ENCODE measurements at regions not wholly inside any gene's neighbourhood (a gene's known extent, or its start where the extent isn't known, plus 50 kb on each side); places are given as distances from the start of the nearest gene placed in this dataset.

GRCh38 chr1:91584309-91584708, 83.7 kb downstream of the CDC7 start:
- Histone ChIP-seq H3K36me3 (no peaks in the 10 kb centered on the region), H3K27ac (no peak overlapping the region), H3K9me3 (no peaks in the 10 kb centered on the region), H3K4me3 (no peak overlapping the region), H3K4me1 (no peaks in the 10 kb centered on the region), H3K27me3 (no peaks in the 10 kb centered on the region)
- no peak for DNase-seq (ENCODE audit: low spot score in 2 of 2)
- no peak for TF ChIP-seq CTCF (IDR thresholded peaks at IDR 0.05)
- intact Hi-C loops (cut with DNase I) = no loop called here

- no peak overlapping the region for H3K4me3 ChIP-seq
- TF ChIP-seq CTCF (IDR thresholded peaks at IDR 0.05) = no peak
- intact Hi-C loops (cut with DNase I) = no loop called here
- H3K36me3 ChIP-seq = no peaks in the 10 kb centered on the region
- no peak for DNase-seq (ENCODE audit: low spot score in 2 of 2)
- no peak overlapping the region for H3K27ac ChIP-seq
- H3K4me1 ChIP-seq = no peaks in the 10 kb centered on the region
- H3K9me3 ChIP-seq = no peaks in the 10 kb centered on the region
- no peaks in the 10 kb centered on the region for H3K27me3 ChIP-seq
These were observed 84.2 kb downstream of the CDC7 start for GRCh38 chr1:91584878-91585277.

GRCh38 chr1:91585502-91585901, 84.9 kb downstream of the CDC7 start:
- no peaks in the 10 kb centered on the region for H3K36me3 ChIP-seq
- TF ChIP-seq CTCF (IDR thresholded peaks at IDR 0.05) = no peak
- H3K27me3 ChIP-seq = no peaks in the 10 kb centered on the region
- no peak for DNase-seq (ENCODE audit: low spot score in 2 of 2)
- no peak overlapping the region for H3K27ac ChIP-seq
- no peaks in the 10 kb centered on the region for H3K9me3 ChIP-seq
- no peaks in the 10 kb centered on the region for H3K4me1 ChIP-seq
- no peak overlapping the region for H3K4me3 ChIP-seq
- intact Hi-C loops (cut with DNase I) = no loop called here

GRCh38 chr1:91585982-91586381, 85.3 kb downstream of the CDC7 start:
- no peaks in the 10 kb centered on the region for H3K9me3 ChIP-seq
- H3K27ac ChIP-seq = no peak overlapping the region
- H3K4me3 ChIP-seq = no peak overlapping the region
- H3K36me3 ChIP-seq = no peaks in the 10 kb centered on the region
- no peak for TF ChIP-seq CTCF (IDR thresholded peaks at IDR 0.05)
- no peak for DNase-seq (ENCODE audit: low spot score in 2 of 2)
- H3K4me1 ChIP-seq = no peaks in the 10 kb centered on the region
- no peaks in the 10 kb centered on the region for H3K27me3 ChIP-seq
- intact Hi-C loops (cut with DNase I) = no loop called here

- no peak for DNase-seq (ENCODE audit: low spot score in 2 of 2)
- H3K36me3 ChIP-seq = no peaks in the 10 kb centered on the region
- H3K4me3 ChIP-seq = no peak overlapping the region
- no peaks in the 10 kb centered on the region for H3K9me3 ChIP-seq
- no peaks in the 10 kb centered on the region for H3K4me1 ChIP-seq
- TF ChIP-seq CTCF (IDR thresholded peaks at IDR 0.05) = no peak
- intact Hi-C loops (cut with DNase I) = no loop called here
- H3K27me3 ChIP-seq = no peaks in the 10 kb centered on the region
- H3K27ac ChIP-seq = no peak overlapping the region
These were observed 88.8 kb downstream of the CDC7 start for GRCh38 chr1:91589437-91589836.

Data from ascending aorta (tissue), 2 donors.